Astrocyte (in vitro differentiated cells and primary cell): ENCODE measurements at regions not wholly inside any gene's neighbourhood (a gene's known extent, or its start where the extent isn't known, plus 50 kb on each side); places are given as distances from the start of the nearest gene placed in this dataset.

Experiments
- CTCF ChIP-seq: IDR thresholded peaks from 2 replicates; pipeline ENCODE4 v1.5.1; 2011; ENCODE audit warnings: low read depth, mild to moderate bottlenecking, inconsistent platforms, low read length, moderate library complexity; ENCODE audit not compliant: insufficient read depth
- EZH2 ChIP-seq: IDR thresholded peaks from 2 replicates; pipeline ENCODE4 v1.6.1; 2012; ENCODE audit warnings: mild to moderate bottlenecking, low read length, inconsistent platforms; ENCODE audit not compliant: insufficient read depth

- TF ChIP-seq EZH2 (no peak), CTCF (no peak)
Measured at GRCh38 chr6:134106702-134107101, 54.3 kb upstream of the SLC2A12 start.
